ENCODE measurements at regions not wholly inside any gene's neighbourhood (a gene's known extent, or its start where the extent isn't known, plus 50 kb on each side); places are given as distances from the start of the nearest gene placed in this dataset.

DNA sequence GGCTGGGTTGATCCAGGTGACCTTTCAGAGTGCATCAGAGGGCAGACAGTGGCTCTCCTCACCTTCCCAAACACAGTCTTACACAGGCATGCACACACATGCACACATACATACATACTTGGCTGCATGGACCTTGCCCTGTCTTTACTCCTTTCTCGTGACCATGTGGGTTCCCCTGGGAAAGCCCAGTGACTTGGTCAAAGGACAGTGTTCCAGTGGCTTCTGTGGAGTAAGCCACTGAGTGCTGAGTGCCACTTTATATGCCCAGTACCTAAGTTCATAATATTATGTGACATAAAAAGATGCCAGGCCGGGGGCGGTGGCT, 249.4 kb downstream of the MYCN start:
- TF ChIP-seq, protein P1, sequence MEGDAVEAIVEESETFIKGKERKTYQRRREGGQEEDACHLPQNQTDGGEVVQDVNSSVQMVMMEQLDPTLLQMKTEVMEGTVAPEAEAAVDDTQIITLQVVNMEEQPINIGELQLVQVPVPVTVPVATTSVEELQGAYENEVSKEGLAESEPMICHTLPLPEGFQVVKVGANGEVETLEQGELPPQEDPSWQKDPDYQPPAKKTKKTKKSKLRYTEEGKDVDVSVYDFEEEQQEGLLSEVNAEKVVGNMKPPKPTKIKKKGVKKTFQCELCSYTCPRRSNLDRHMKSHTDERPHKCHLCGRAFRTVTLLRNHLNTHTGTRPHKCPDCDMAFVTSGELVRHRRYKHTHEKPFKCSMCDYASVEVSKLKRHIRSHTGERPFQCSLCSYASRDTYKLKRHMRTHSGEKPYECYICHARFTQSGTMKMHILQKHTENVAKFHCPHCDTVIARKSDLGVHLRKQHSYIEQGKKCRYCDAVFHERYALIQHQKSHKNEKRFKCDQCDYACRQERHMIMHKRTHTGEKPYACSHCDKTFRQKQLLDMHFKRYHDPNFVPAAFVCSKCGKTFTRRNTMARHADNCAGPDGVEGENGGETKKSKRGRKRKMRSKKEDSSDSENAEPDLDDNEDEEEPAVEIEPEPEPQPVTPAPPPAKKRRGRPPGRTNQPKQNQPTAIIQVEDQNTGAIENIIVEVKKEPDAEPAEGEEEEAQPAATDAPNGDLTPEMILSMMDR (IDR thresholded peaks at IDR 0.05; ENCODE audit: borderline replicate concordance, insufficient read depth, low read depth, low read length), result no peak
- no peak overlapping the region for H3K4me3 ChIP-seq (ENCODE audit: low read depth, low read length)

DNA sequence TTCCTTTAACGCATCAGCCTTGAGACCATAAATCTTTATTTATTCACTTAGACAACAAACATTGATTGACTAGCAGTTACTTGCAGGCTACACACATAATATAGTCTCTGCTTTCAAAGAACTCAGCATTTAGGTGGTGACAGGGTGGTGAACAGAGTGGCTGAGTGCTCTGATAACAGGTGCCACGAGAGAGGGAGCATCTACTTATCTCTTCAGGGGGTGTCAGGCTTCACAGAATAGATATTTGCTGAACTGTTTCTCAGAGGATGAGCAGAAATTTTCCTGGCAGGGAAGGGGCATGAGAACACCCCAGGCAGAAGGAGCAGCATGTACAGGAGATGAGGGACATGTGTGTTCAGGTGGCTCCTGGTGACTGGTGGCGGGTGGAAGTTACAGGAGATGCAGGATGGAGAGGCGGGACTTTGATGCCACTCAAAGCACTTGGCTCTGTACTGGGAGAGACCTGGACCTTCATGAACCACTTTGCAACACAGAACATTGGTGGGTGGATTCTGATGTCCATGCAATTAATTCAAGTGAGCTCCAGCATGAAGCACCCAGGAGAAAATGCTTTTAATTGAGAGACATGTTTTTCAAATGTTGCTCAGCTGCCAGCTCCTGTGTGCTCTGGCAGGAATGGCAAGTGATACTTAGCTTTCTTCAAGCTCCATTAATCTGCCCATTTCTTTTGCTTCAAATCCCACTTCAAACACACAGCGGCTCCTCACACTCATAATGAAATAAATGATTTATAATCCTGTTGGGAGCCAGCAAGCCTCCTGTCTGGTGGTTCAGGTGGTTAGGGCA, 248.9 kb downstream of the MYCN start:
- H3K4me3 ChIP-seq (ENCODE audit: low read depth, low read length), result no peak overlapping the region
- TF ChIP-seq, protein P1 (IDR thresholded peaks at IDR 0.05; ENCODE audit: borderline replicate concordance, insufficient read depth, low read depth, low read length), result no peak

DNA sequence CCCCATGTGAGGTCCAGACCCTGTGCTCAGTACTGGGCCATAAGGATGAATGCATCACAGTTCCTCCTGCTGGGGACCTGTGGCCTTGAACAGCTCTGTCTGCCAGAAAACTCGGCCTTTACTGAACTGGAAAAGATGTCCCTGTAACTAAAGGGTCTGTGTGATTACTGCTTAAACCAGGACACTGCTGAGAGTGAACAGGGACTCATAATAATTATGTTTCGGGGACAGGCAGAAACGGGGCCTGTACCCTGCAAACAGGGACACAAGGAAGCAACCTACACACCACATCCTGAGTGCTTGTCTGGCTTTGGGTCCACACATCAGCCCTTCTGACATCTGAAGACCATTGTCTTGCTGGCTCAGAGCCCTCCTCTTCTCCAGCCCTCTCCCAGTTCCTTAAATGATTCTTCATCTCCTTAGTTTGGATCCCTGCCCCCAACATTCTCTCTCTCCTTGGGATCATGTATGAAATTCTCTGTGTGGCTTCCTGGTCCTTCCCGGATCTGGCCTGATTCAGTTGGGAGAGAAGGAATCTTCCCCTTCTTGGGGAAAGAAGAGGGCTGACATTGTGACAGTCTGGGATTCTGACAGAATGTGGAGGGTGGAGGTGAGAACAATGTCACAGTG, 248.0 kb downstream of the MYCN start:
- no peak overlapping the region for H3K4me3 ChIP-seq (ENCODE audit: low read depth, low read length)
- TF ChIP-seq, protein P1 (IDR thresholded peaks at IDR 0.05; ENCODE audit: borderline replicate concordance, insufficient read depth, low read depth, low read length), result no peak

DNA sequence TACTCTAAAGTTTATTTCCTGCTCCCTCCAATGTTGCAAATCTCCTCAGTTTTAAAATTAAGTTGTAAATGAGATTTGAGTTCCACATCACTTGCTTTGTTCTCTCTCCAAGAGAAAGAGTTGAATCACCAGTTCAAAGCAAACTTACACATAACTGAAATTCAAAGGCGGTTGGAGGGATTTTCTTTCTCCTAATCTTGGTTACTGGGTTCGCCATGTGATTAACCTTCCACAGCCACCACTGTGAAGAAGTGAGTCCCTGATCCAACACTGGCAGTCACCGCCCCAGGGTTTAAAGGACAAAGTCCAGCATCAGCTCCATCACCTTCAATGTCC, 247.1 kb downstream of the MYCN start:
- TF ChIP-seq, protein P1 (IDR thresholded peaks at IDR 0.05; ENCODE audit: borderline replicate concordance, insufficient read depth, low read depth, low read length), result no peak
- H3K4me3 ChIP-seq (ENCODE audit: low read depth, low read length), result no peak overlapping the region

DNA sequence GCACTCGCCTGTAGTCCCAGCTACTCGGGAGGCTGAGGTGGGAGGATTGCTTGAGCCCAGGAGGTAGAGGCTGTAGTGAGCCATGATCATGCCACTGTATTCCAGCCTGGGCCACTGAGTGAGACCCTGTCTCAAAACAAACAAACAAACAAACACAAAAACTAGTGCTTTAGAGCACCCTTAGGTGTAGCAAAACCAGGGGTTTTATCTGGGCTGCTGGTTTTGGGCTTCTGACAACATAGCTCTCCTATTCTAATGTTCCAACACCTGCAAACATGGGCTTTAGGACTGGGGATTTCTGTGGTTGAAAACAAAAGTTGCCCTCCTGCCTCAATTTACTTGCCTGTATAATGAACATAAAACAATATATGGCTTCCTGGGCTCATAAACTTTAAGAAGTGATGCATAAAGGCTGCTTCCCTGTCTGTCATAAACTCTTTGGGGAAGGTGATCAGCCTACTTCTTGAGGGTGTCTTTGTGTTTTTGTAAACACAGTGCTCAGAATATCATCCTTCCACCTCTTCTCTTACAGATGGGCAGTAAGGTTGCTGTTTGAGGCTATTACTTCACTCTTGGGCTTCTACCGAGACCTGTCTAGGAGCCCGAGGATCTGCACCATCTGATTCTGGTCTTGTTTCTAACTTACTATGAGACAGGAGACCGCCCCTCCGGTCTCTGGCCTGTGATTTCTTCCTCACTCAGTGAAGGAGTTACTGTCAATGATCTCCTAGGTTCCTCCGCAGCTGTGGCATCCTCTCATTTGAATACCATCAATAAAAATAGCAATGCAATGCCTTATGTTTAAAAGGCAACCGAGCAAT, 246.5 kb downstream of the MYCN start:
- TF ChIP-seq, protein P1 (IDR thresholded peaks at IDR 0.05; ENCODE audit: borderline replicate concordance, insufficient read depth, low read depth, low read length), result no peak
- H3K4me3 ChIP-seq (ENCODE audit: low read depth, low read length), result no peak overlapping the region

DNA sequence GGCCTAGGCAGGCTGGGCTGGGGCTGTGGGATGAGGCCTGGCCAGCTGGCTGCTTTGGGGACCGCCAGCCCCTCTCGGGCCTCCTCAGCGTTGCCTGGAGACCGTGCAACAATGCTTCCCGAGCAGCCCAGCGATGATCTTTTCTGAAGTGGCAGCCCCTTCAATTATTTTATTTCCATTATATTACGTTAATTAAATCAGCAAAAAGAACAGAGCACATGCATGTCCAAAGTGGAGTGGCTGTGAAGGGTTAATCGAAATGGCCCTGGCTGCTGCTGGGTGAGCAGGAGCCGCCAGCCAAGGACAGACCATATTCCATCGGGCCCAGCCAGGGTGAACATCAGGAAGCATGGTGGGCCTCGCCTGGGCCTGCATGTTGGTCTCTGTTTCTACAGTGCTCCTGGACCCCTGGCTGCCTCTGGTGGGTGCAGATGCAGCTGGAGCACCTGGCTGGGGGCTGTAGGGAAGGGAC, 245.5 kb downstream of the MYCN start:
- TF ChIP-seq, protein P1 (IDR thresholded peaks at IDR 0.05; ENCODE audit: borderline replicate concordance, insufficient read depth, low read depth, low read length), result no peak
- H3K4me3 ChIP-seq (ENCODE audit: low read depth, low read length), result no peak overlapping the region
